Activated CD4-positive, alpha-beta memory T cell treated with anti-CD3 and anti-CD28 coated beads, Interleukin-2, amount 10 ng/mL, durations not matched to agents 7 days and 5 days (primary cell): ENCODE measurements at regions not wholly inside any gene's neighbourhood (a gene's known extent, or its start where the extent isn't known, plus 50 kb on each side); places are given as distances from the start of the nearest gene placed in this dataset.

Experiments
- CTCF ChIA-PET: fragments of 350-600 bp; sonication (Branson Sonifier 250); formaldehyde crosslinking; loops from one replicate; lab custom pipeline; 2021; ENCODE audit warnings: antibody characterized with exemption, inconsistent platforms; lab: Charles Lee
- POLR2A ChIA-PET: fragments of 350-600 bp; sonication (Branson Sonifier 250); formaldehyde crosslinking; loops from one replicate; lab custom pipeline; 2021; ENCODE audit warnings: antibody characterized with exemption; lab: Charles Lee
- DNase-seq: peaks from one replicate; pipeline ENCODE4 v3.0.0-alpha.2; 2020
- H3K27ac Mint-ChIP-seq: one replicate; pipeline ENCODE4 v1.8.0; 2021; ENCODE audit warnings: mild to moderate bottlenecking, mixed read lengths
- H3K27me3 Mint-ChIP-seq: one replicate; pipeline ENCODE4 v1.8.0; 2021; ENCODE audit warnings: mixed read lengths
- H3K36me3 Mint-ChIP-seq: one replicate; pipeline ENCODE4 v1.8.0; 2021; ENCODE audit warnings: low read depth, mixed read lengths
- H3K4me1 Mint-ChIP-seq: one replicate; pipeline ENCODE4 v1.8.0; 2021; ENCODE audit warnings: mixed read lengths
- H3K4me3 Mint-ChIP-seq: one replicate; pipeline ENCODE4 v1.8.0; 2021; ENCODE audit warnings: mild to moderate bottlenecking, mixed read lengths
- H3K9me3 Mint-ChIP-seq: one replicate; pipeline ENCODE4 v1.8.0; 2021; ENCODE audit warnings: mixed read lengths

- POLR2A ChIA-PET, result no interaction called here
- Mint-ChIP-seq H3K27me3 (no peaks in the 10 kb centered on the region), H3K27ac (no peak overlapping the region), H3K4me1 (peaks cover 1% of the 10 kb centered on the region), H3K9me3 (no peaks in the 10 kb centered on the region), H3K36me3 (no peaks in the 10 kb centered on the region), H3K4me3 (no peak overlapping the region)
- DNase-seq, result no peak
- CTCF ChIA-PET, result no interaction called here
Measured at GRCh38 chrX:63513825-63514568, 162.9 kb upstream of the SPIN4 start.

GRCh38 chrX:63511361-63511760 is 160.2 kb upstream of the SPIN4 start:
- no peak for DNase-seq
- no peaks in the 10 kb centered on the region for H3K9me3 Mint-ChIP-seq
- peaks cover 1% of the 10 kb centered on the region for H3K4me1 Mint-ChIP-seq
- H3K27ac Mint-ChIP-seq, result no peak overlapping the region
- CTCF ChIA-PET, result interaction anchor here (0.9 kb wide), 1 partner anchor 9 kb away, joined by 3 read pairs; no protein-coding TSS in a partner anchor
- H3K27me3 Mint-ChIP-seq, result no peaks in the 10 kb centered on the region
- POLR2A ChIA-PET, result no interaction called here
- H3K36me3 Mint-ChIP-seq, result no peaks in the 10 kb centered on the region
- no peak overlapping the region for H3K4me3 Mint-ChIP-seq

GRCh38 chrX:63508668-63509067 is 157.5 kb upstream of the SPIN4 start:
- H3K36me3 Mint-ChIP-seq, result no peaks in the 10 kb centered on the region
- no peak overlapping the region for H3K27ac Mint-ChIP-seq
- H3K27me3 Mint-ChIP-seq, result no peaks in the 10 kb centered on the region
- peaks cover 1% of the 10 kb centered on the region for H3K4me1 Mint-ChIP-seq
- ChIA-PET POLR2A (no interaction called here), CTCF (no interaction called here)
- H3K9me3 Mint-ChIP-seq, result no peaks in the 10 kb centered on the region
- no peak for DNase-seq
- no peak overlapping the region for H3K4me3 Mint-ChIP-seq

GRCh38 chrX:63506320-63506719 is 155.2 kb upstream of the SPIN4 start:
- Mint-ChIP-seq H3K4me1 (peaks cover 1% of the 10 kb centered on the region), H3K27me3 (no peaks in the 10 kb centered on the region), H3K36me3 (no peaks in the 10 kb centered on the region), H3K9me3 (no peaks in the 10 kb centered on the region), H3K4me3 (no peak overlapping the region), H3K27ac (no peak overlapping the region)
- ChIA-PET CTCF (interaction anchor here (0.9 kb wide), 1 partner anchor 256 kb away, joined by 4 read pairs; no protein-coding TSS in a partner anchor), POLR2A (no interaction called here)
- DNase-seq, result no peak

GRCh38 chrX:63503541-63503940 is 152.4 kb upstream of the SPIN4 start:
- Mint-ChIP-seq H3K36me3 (no peaks in the 10 kb centered on the region), H3K27ac (no peak overlapping the region), H3K4me1 (no peaks in the 10 kb centered on the region), H3K27me3 (no peaks in the 10 kb centered on the region), H3K9me3 (no peaks in the 10 kb centered on the region), H3K4me3 (no peak overlapping the region)
- POLR2A ChIA-PET, result no interaction called here
- CTCF ChIA-PET, result no interaction called here
- no peak for DNase-seq

GRCh38 chrX:63488546-63489373 is 137.6 kb upstream of the SPIN4 start:
- H3K36me3 Mint-ChIP-seq, result peaks cover 9% of the 10 kb centered on the region
- POLR2A ChIA-PET, result no interaction called here
- H3K9me3 Mint-ChIP-seq, result no peaks in the 10 kb centered on the region
- H3K27ac Mint-ChIP-seq, result no peak overlapping the region
- DNase-seq, result no peak
- CTCF ChIA-PET, result no interaction called here
- no peaks in the 10 kb centered on the region for H3K4me1 Mint-ChIP-seq
- no peaks in the 10 kb centered on the region for H3K27me3 Mint-ChIP-seq
- no peak overlapping the region for H3K4me3 Mint-ChIP-seq

- POLR2A ChIA-PET, result no interaction called here
- Mint-ChIP-seq H3K27ac (no peak overlapping the region), H3K27me3 (no peaks in the 10 kb centered on the region), H3K4me1 (no peaks in the 10 kb centered on the region), H3K4me3 (no peak overlapping the region), H3K36me3 (peaks cover 8% of the 10 kb centered on the region), H3K9me3 (peaks cover 24% of the 10 kb centered on the region)
- CTCF ChIA-PET, result no interaction called here
- no peak for DNase-seq
Measured at GRCh38 chrX:63475200-63475599, 124.1 kb upstream of the SPIN4 start.

- Mint-ChIP-seq H3K27ac (no peak overlapping the region), H3K27me3 (no peaks in the 10 kb centered on the region), H3K4me3 (no peak overlapping the region), H3K4me1 (no peaks in the 10 kb centered on the region), H3K36me3 (peaks cover 6% of the 10 kb centered on the region), H3K9me3 (peaks cover 14% of the 10 kb centered on the region)
- no peak for DNase-seq
- ChIA-PET POLR2A (no interaction called here), CTCF (no interaction called here)
Measured at GRCh38 chrX:63471004-63471403, 119.9 kb upstream of the SPIN4 start.

GRCh38 chrX:63470506-63470905 is 119.4 kb upstream of the SPIN4 start:
- H3K4me3 Mint-ChIP-seq, result no peak overlapping the region
- H3K27ac Mint-ChIP-seq, result no peak overlapping the region
- no peaks in the 10 kb centered on the region for H3K27me3 Mint-ChIP-seq
- H3K4me1 Mint-ChIP-seq, result no peaks in the 10 kb centered on the region
- DNase-seq, result no peak
- peaks cover 5% of the 10 kb centered on the region for H3K36me3 Mint-ChIP-seq
- CTCF ChIA-PET, result no interaction called here
- POLR2A ChIA-PET, result no interaction called here
- H3K9me3 Mint-ChIP-seq, result peaks cover 9% of the 10 kb centered on the region

- Mint-ChIP-seq H3K27me3 (no peaks in the 10 kb centered on the region), H3K9me3 (peaks cover 4% of the 10 kb centered on the region), H3K4me3 (no peak overlapping the region), H3K27ac (no peak overlapping the region), H3K36me3 (no peaks in the 10 kb centered on the region), H3K4me1 (no peaks in the 10 kb centered on the region)
- POLR2A ChIA-PET, result no interaction called here
- DNase-seq, result no peak
- CTCF ChIA-PET, result no interaction called here
Measured at GRCh38 chrX:63466690-63467089, 115.6 kb upstream of the SPIN4 start.

GRCh38 chrX:63458981-63459380 is 107.8 kb upstream of the SPIN4 start:
- Mint-ChIP-seq H3K27ac (no peak overlapping the region), H3K4me3 (no peak overlapping the region), H3K9me3 (peaks cover 15% of the 10 kb centered on the region), H3K4me1 (no peaks in the 10 kb centered on the region), H3K36me3 (no peaks in the 10 kb centered on the region), H3K27me3 (no peaks in the 10 kb centered on the region)
- DNase-seq, result no peak
- ChIA-PET CTCF (no interaction called here), POLR2A (no interaction called here)

- CTCF ChIA-PET, result no interaction called here
- POLR2A ChIA-PET, result no interaction called here
- H3K4me3 Mint-ChIP-seq, result no peak overlapping the region
- no peak overlapping the region for H3K27ac Mint-ChIP-seq
- no peak for DNase-seq
- H3K36me3 Mint-ChIP-seq, result peaks cover 3% of the 10 kb centered on the region
- H3K9me3 Mint-ChIP-seq, result peaks cover 32% of the 10 kb centered on the region
- no peaks in the 10 kb centered on the region for H3K27me3 Mint-ChIP-seq
- no peaks in the 10 kb centered on the region for H3K4me1 Mint-ChIP-seq
Measured at GRCh38 chrX:63453571-63453970, 102.4 kb upstream of the SPIN4 start.

GRCh38 chrX:63441717-63442116 is 90.6 kb upstream of the SPIN4 start:
- no peak for DNase-seq
- Mint-ChIP-seq H3K9me3 (no peaks in the 10 kb centered on the region), H3K36me3 (no peaks in the 10 kb centered on the region), H3K27me3 (no peaks in the 10 kb centered on the region), H3K4me1 (no peaks in the 10 kb centered on the region), H3K27ac (no peak overlapping the region), H3K4me3 (no peak overlapping the region)
- ChIA-PET CTCF (no interaction called here), POLR2A (no interaction called here)
